GM23338 (cell line): ENCODE measurements at regions not wholly inside any gene's neighbourhood (a gene's known extent, or its start where the extent isn't known, plus 50 kb on each side); places are given as distances from the start of the nearest gene placed in this dataset.

Experiments used
- ATAC-seq: fragments of 200-7000 bp; cut with Tn5 transposase; 3 replicates; pipeline ENCODE4 v1.9.1; 2020
- DNase-seq: peaks from one replicate; pipeline ENCODE4 v3.0.0-alpha.2; 2015; ENCODE audit warnings: low spot score
- H2AFZ ChIP-seq: fragments of 200-600 bp; sonication (generic); 2 replicates; pipeline ENCODE4 v1.8.0; 2016; ENCODE audit warnings: antibody characterized with exemption, mild to moderate bottlenecking, moderate library complexity
- H3F3A ChIP-seq: fragments of 200-600 bp; sonication (generic); replicated peaks from 2 replicates; pipeline ENCODE4 v1.8.0; 2017; ENCODE audit warnings: antibody characterized with exemption, mixed run types, low read depth
- H3K27ac ChIP-seq: fragments of 200-600 bp; sonication (generic); 2 replicates; pipeline ENCODE4 v1.6.1; 2016; ENCODE audit warnings: low read depth
- H3K27me3 ChIP-seq: fragments of 200-600 bp; sonication (generic); 2 replicates; pipeline ENCODE4 v1.8.0; 2016; ENCODE audit warnings: mild to moderate bottlenecking, mixed run types, moderate library complexity; ENCODE audit not compliant: insufficient read depth
- H3K36me3 ChIP-seq: fragments of 200-600 bp; sonication (generic); 2 replicates; pipeline ENCODE4 v1.8.0; 2016; ENCODE audit warnings: mild to moderate bottlenecking; ENCODE audit not compliant: insufficient read depth
- H3K4me1 ChIP-seq: fragments of 200-600 bp; sonication (generic); 2 replicates; pipeline ENCODE4 v1.8.0; 2016; ENCODE audit warnings: mild to moderate bottlenecking, moderate library complexity; ENCODE audit not compliant: insufficient read depth
- H3K4me2 ChIP-seq: fragments of 200-600 bp; sonication (generic); 2 replicates; pipeline ENCODE4 v1.7.1; 2017; ENCODE audit warnings: mixed run types
- H3K4me3 ChIP-seq: fragments of 200-600 bp; sonication (generic); 2 replicates; pipeline ENCODE4 v1.6.1; 2016; ENCODE audit warnings: mixed run types
- H3K79me2 ChIP-seq: fragments of 200-600 bp; sonication (generic); replicated peaks from 2 replicates; pipeline ENCODE4 v1.8.0; 2017; ENCODE audit warnings: mild to moderate bottlenecking; ENCODE audit not compliant: insufficient read depth
- H3K9me2 ChIP-seq: fragments of 200-600 bp; sonication (generic); 2 replicates; pipeline ENCODE4 v1.8.0; 2017; ENCODE audit not compliant: insufficient read depth
- H4K20me1 ChIP-seq: fragments of 200-600 bp; sonication (generic); replicated peaks from 2 replicates; pipeline ENCODE4 v1.8.0; 2017; ENCODE audit warnings: mild to moderate bottlenecking; ENCODE audit not compliant: insufficient read depth
- H3K27ac Mint-ChIP-seq: 2 replicates; pipeline ENCODE4 v1.8.0; 2020; ENCODE audit warnings: inconsistent platforms, mild to moderate bottlenecking, moderate library complexity, mixed read lengths
- H3K27me3 Mint-ChIP-seq: 3 replicates; pipeline ENCODE4 v1.8.0; 2022; ENCODE audit warnings: low read depth, mild to moderate bottlenecking, moderate library complexity, mixed read lengths, inconsistent platforms; ENCODE audit not compliant: insufficient read depth, poor library complexity
- H3K36me3 Mint-ChIP-seq: 3 replicates; pipeline ENCODE4 v1.8.0; 2021; ENCODE audit warnings: low read depth, mild to moderate bottlenecking, inconsistent platforms, moderate library complexity, mixed read lengths
- H3K4me1 Mint-ChIP-seq: 3 replicates; pipeline ENCODE4 v1.8.0; 2020; ENCODE audit warnings: mild to moderate bottlenecking, inconsistent platforms, mixed read lengths
- H3K4me3 Mint-ChIP-seq: 3 replicates; pipeline ENCODE4 v1.8.0; 2021; ENCODE audit warnings: moderate library complexity, mild to moderate bottlenecking, inconsistent platforms, mixed read lengths
- H3K9me3 Mint-ChIP-seq: 3 replicates; pipeline ENCODE4 v1.8.0; 2020; ENCODE audit warnings: moderate library complexity, mild to moderate bottlenecking, inconsistent platforms, mixed read lengths
- CREB1 ChIP-seq: fragments of 250-450 bp; sonication (Bioruptor Pico); IDR thresholded peaks from 2 replicates; pipeline ENCODE4 v1.5.0; 2020; ENCODE audit warnings: low read depth, mild to moderate bottlenecking, moderate library complexity
- EZH2 ChIP-seq: fragments of 200-600 bp; sonication (generic); IDR thresholded peaks from one replicate; pipeline ENCODE4 v1.8.0; 2017; ENCODE audit warnings: antibody characterized with exemption, mild to moderate bottlenecking, low read depth; ENCODE audit not compliant: unreplicated experiment
- EZH2phosphoT487 ChIP-seq: fragments of 200-600 bp; sonication (generic); IDR thresholded peaks from one replicate; pipeline ENCODE4 v1.8.1; 2018; ENCODE audit warnings: antibody characterized with exemption; ENCODE audit not compliant: unreplicated experiment
- JUNB ChIP-seq: IDR thresholded peaks from one replicate; pipeline ENCODE4 v1.6.1; 2016; ENCODE audit warnings: antibody characterized with exemption; ENCODE audit not compliant: unreplicated experiment
- NANOG ChIP-seq: IDR thresholded peaks from 2 replicates; pipeline ENCODE4 v1.6.1; 2016; ENCODE audit warnings: antibody characterized with exemption, borderline replicate concordance
- POLR2AphosphoS5 ChIP-seq: IDR thresholded peaks from 2 replicates; pipeline ENCODE4 v1.6.1; 2016; ENCODE audit warnings: antibody characterized with exemption, low read depth
- STAT1 ChIP-seq: IDR thresholded peaks from one replicate; pipeline ENCODE4 v1.6.1; 2016; ENCODE audit warnings: antibody characterized with exemption; ENCODE audit not compliant: unreplicated experiment
- ZNF114 ChIP-seq: fragments of 250-450 bp; sonication (Bioruptor Pico); IDR thresholded peaks from 2 replicates; pipeline ENCODE4 v1.5.0; 2020; ENCODE audit warnings: mild to moderate bottlenecking, moderate library complexity
- ZNF331 ChIP-seq: fragments of 250-450 bp; sonication (Bioruptor Pico); IDR thresholded peaks from 2 replicates; pipeline ENCODE4 v1.5.0; 2020; ENCODE audit warnings: low read depth, mild to moderate bottlenecking, moderate library complexity
- TF ChIP-seq, protein P1 (sequence below), 2 experiments: fragments of 200-600 bp in 1 of 2; sonication (generic) in 1 of 2; conservative IDR thresholded peaks; 2 replicates each; pipeline versions ENCODE4 v1.5.1 to v1.6.1; 2016 to 2017; ENCODE audit warnings: antibody characterized with exemption in 2 of 2, low read depth in 2 of 2, mild to moderate bottlenecking in 2 of 2, moderate library complexity in 1 of 2
- TF ChIP-seq, protein P2 (sequence below): IDR thresholded peaks from one replicate; pipeline ENCODE4 v1.6.1; 2018; ENCODE audit warnings: antibody characterized with exemption; ENCODE audit not compliant: unreplicated experiment
- TF ChIP-seq, protein P3 (sequence below): IDR thresholded peaks from 2 replicates; pipeline ENCODE4 v1.6.1; 2016; ENCODE audit warnings: antibody characterized with exemption
- TF ChIP-seq, protein P4 (sequence below): fragments of 250-450 bp; sonication (Bioruptor Pico); IDR thresholded peaks from 2 replicates; pipeline ENCODE4 v1.5.0; 2020; ENCODE audit warnings: mild to moderate bottlenecking, moderate library complexity

DNA sequence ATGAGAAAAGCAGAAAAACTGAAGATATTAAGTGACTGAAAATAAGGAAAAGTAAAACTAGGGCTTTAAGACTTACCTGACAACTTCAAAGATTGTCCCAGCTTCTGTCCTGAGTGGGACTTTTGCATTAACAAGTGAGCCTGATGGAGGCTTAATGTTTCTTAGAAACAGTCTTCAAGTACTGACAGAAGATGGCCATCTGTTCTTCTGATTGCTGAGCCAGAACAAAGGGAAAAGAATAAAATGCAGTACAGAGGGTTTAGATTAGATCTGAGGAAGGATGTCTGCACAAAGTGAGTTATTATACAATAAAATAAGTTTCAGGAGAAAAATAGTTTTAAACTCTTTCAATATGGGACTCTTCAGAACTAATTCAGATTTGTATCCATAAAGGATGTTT lies 500.7 kb downstream of the CETN3 start:
- Histone ChIP-seq H3F3A (no peaks in the 10 kb centered on the region), H3K79me2 (no peaks in the 10 kb centered on the region), H3K27ac (no peak overlapping the region), H4K20me1 (no peaks in the 10 kb centered on the region; the same call in 1 of the 2 replicates), H3K4me3 (no peak overlapping the region), H2AFZ (no peak overlapping the region), H3K4me1 (no peaks in the 10 kb centered on the region), H3K36me3 (no peaks in the 10 kb centered on the region), H3K9me2 (peaks cover 3% of the 10 kb centered on the region; the same call in 1 of the 2 replicates), H3K27me3 (no peaks in the 10 kb centered on the region), H3K4me2 (no peak overlapping the region)
- TF ChIP-seq STAT1 (no peak), NANOG (no peak), JUNB (no peak), ZNF114 (CRISPR knock-in tag) (no peak), CREB1 (CRISPR knock-in tag) (no peak), ZNF331 (no peak), EZH2 (no peak), EZH2phosphoT487 (no peak), POLR2AphosphoS5 (no peak)
- TF ChIP-seq, protein P1, sequence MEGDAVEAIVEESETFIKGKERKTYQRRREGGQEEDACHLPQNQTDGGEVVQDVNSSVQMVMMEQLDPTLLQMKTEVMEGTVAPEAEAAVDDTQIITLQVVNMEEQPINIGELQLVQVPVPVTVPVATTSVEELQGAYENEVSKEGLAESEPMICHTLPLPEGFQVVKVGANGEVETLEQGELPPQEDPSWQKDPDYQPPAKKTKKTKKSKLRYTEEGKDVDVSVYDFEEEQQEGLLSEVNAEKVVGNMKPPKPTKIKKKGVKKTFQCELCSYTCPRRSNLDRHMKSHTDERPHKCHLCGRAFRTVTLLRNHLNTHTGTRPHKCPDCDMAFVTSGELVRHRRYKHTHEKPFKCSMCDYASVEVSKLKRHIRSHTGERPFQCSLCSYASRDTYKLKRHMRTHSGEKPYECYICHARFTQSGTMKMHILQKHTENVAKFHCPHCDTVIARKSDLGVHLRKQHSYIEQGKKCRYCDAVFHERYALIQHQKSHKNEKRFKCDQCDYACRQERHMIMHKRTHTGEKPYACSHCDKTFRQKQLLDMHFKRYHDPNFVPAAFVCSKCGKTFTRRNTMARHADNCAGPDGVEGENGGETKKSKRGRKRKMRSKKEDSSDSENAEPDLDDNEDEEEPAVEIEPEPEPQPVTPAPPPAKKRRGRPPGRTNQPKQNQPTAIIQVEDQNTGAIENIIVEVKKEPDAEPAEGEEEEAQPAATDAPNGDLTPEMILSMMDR (conservative IDR thresholded peaks at IDR 0.05; ENCODE audit: low read depth in 2 of 2) = no peak
- TF ChIP-seq, protein P2, sequence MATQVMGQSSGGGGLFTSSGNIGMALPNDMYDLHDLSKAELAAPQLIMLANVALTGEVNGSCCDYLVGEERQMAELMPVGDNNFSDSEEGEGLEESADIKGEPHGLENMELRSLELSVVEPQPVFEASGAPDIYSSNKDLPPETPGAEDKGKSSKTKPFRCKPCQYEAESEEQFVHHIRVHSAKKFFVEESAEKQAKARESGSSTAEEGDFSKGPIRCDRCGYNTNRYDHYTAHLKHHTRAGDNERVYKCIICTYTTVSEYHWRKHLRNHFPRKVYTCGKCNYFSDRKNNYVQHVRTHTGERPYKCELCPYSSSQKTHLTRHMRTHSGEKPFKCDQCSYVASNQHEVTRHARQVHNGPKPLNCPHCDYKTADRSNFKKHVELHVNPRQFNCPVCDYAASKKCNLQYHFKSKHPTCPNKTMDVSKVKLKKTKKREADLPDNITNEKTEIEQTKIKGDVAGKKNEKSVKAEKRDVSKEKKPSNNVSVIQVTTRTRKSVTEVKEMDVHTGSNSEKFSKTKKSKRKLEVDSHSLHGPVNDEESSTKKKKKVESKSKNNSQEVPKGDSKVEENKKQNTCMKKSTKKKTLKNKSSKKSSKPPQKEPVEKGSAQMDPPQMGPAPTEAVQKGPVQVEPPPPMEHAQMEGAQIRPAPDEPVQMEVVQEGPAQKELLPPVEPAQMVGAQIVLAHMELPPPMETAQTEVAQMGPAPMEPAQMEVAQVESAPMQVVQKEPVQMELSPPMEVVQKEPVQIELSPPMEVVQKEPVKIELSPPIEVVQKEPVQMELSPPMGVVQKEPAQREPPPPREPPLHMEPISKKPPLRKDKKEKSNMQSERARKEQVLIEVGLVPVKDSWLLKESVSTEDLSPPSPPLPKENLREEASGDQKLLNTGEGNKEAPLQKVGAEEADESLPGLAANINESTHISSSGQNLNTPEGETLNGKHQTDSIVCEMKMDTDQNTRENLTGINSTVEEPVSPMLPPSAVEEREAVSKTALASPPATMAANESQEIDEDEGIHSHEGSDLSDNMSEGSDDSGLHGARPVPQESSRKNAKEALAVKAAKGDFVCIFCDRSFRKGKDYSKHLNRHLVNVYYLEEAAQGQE = no peak
- TF ChIP-seq, protein P3, sequence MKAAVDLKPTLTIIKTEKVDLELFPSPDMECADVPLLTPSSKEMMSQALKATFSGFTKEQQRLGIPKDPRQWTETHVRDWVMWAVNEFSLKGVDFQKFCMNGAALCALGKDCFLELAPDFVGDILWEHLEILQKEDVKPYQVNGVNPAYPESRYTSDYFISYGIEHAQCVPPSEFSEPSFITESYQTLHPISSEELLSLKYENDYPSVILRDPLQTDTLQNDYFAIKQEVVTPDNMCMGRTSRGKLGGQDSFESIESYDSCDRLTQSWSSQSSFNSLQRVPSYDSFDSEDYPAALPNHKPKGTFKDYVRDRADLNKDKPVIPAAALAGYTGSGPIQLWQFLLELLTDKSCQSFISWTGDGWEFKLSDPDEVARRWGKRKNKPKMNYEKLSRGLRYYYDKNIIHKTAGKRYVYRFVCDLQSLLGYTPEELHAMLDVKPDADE = no peak
- TF ChIP-seq, protein P4, sequence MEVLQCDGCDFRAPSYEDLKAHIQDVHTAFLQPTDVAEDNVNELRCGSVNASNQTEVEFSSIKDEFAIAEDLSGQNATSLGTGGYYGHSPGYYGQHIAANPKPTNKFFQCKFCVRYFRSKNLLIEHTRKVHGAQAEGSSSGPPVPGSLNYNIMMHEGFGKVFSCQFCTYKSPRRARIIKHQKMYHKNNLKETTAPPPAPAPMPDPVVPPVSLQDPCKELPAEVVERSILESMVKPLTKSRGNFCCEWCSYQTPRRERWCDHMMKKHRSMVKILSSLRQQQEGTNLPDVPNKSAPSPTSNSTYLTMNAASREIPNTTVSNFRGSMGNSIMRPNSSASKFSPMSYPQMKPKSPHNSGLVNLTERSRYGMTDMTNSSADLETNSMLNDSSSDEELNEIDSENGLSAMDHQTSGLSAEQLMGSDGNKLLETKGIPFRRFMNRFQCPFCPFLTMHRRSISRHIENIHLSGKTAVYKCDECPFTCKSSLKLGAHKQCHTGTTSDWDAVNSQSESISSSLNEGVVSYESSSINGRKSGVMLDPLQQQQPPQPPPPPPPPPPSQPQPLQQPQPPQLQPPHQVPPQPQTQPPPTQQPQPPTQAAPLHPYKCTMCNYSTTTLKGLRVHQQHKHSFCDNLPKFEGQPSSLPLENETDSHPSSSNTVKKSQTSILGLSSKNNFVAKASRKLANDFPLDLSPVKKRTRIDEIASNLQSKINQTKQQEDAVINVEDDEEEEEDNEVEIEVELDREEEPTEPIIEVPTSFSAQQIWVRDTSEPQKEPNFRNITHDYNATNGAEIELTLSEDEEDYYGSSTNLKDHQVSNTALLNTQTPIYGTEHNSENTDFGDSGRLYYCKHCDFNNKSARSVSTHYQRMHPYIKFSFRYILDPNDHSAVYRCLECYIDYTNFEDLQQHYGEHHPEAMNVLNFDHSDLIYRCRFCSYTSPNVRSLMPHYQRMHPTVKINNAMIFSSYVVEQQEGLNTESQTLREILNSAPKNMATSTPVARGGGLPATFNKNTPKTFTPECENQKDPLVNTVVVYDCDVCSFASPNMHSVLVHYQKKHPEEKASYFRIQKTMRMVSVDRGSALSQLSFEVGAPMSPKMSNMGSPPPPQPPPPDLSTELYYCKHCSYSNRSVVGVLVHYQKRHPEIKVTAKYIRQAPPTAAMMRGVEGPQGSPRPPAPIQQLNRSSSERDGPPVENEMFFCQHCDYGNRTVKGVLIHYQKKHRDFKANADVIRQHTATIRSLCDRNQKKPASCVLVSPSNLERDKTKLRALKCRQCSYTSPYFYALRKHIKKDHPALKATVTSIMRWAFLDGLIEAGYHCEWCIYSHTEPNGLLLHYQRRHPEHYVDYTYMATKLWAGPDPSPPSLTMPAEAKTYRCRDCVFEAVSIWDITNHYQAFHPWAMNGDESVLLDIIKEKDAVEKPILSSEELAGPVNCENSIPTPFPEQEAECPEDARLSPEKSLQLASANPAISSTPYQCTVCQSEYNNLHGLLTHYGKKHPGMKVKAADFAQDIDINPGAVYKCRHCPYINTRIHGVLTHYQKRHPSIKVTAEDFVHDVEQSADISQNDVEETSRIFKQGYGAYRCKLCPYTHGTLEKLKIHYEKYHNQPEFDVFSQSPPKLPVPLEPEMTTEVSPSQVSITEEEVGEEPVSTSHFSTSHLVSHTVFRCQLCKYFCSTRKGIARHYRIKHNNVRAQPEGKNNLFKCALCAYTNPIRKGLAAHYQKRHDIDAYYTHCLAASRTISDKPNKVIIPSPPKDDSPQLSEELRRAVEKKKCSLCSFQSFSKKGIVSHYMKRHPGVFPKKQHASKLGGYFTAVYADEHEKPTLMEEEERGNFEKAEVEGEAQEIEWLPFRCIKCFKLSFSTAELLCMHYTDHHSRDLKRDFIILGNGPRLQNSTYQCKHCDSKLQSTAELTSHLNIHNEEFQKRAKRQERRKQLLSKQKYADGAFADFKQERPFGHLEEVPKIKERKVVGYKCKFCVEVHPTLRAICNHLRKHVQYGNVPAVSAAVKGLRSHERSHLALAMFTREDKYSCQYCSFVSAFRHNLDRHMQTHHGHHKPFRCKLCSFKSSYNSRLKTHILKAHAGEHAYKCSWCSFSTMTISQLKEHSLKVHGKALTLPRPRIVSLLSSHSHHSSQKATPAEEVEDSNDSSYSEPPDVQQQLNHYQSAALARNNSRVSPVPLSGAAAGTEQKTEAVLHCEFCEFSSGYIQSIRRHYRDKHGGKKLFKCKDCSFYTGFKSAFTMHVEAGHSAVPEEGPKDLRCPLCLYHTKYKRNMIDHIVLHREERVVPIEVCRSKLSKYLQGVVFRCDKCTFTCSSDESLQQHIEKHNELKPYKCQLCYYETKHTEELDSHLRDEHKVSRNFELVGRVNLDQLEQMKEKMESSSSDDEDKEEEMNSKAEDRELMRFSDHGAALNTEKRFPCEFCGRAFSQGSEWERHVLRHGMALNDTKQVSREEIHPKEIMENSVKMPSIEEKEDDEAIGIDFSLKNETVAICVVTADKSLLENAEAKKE (CRISPR knock-in tag) = no peak
- H3K27me3 Mint-ChIP-seq = no peaks in the 10 kb centered on the region
- DNase-seq (no peak), ATAC-seq (no peak)
- H3K4me1 Mint-ChIP-seq = no peaks in the 10 kb centered on the region
- no peak overlapping the region for H3K4me3 Mint-ChIP-seq
- no peaks in the 10 kb centered on the region for H3K9me3 Mint-ChIP-seq
- no peaks in the 10 kb centered on the region for H3K36me3 Mint-ChIP-seq
- no peak overlapping the region for H3K27ac Mint-ChIP-seq
